GM12801 (cell line): ENCODE measurements at regions not wholly inside any gene's neighbourhood (a gene's known extent, or its start where the extent isn't known, plus 50 kb on each side); places are given as distances from the start of the nearest gene placed in this dataset.

ENCODE experiments used
- TF ChIP-seq, protein P1 (sequence below): IDR thresholded peaks from one replicate; pipeline ENCODE4 v1.5.1; 2011; ENCODE audit warnings: control low read depth; ENCODE audit not compliant: insufficient read length; ENCODE audit errors: extremely low read depth

DNA sequence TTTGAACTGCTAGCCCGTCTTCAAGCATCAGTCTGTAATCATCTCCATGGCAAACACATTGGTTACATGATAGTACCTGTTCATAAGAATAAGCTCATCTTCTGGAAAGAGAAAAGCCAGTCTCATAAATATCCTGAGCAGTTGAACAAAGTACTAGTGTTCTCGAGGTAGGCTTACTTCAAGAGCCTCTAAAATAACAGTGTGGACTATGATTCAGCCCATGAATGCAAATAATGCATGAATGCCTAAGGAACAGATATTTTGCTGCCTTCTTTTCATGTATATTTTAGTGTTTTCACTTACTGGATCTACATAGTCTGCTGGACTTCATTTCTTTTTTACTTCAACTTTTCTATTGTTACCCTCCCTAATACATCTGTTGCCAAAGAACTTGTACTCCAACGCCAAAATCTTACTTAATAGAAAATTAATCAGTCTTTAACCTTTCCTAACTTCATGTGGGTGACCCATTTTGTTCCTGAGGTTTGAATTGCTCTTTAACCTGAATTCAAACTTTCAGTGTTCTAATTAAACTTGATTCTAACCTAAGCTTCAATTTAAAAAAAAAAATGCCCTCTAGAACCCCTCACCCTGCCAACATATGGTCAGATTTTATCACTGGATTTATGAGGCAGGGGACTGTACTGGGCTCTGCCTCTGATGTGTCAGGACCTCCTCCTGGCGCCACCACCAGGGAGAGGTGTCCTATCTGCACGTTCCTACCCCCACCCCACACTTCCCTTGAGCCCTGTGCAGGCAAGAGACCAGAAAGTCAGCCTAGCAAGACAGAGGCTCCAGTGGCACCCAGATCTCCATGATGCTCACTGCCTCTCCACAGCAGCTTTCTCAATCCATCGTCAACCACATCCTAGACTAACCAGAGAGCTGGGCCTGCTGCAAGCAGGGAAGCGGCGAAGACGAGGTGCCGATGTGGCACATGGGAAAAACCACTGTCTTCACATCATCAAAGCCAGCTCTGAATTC, 264.7 kb upstream of the ID2 start:
- TF ChIP-seq, protein P1, sequence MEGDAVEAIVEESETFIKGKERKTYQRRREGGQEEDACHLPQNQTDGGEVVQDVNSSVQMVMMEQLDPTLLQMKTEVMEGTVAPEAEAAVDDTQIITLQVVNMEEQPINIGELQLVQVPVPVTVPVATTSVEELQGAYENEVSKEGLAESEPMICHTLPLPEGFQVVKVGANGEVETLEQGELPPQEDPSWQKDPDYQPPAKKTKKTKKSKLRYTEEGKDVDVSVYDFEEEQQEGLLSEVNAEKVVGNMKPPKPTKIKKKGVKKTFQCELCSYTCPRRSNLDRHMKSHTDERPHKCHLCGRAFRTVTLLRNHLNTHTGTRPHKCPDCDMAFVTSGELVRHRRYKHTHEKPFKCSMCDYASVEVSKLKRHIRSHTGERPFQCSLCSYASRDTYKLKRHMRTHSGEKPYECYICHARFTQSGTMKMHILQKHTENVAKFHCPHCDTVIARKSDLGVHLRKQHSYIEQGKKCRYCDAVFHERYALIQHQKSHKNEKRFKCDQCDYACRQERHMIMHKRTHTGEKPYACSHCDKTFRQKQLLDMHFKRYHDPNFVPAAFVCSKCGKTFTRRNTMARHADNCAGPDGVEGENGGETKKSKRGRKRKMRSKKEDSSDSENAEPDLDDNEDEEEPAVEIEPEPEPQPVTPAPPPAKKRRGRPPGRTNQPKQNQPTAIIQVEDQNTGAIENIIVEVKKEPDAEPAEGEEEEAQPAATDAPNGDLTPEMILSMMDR: no peak

DNA sequence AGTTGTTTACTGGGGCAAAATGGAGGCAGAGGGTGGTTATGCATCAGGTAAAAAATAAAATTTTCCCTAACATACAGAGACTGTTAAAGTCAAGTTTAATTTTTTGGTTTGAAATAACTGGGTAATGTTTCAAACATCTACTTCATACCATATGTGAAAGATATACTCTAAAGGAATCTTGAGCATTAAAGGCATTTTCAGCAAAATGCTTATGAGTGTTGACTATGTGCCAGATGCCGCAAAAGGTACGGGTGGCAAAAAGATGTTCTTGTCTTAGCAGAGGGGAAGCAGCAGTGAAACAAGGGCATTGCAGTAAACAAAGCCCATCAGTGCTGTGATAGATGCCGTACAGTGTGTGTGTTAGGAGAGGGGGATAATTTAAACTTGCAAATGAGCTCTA, 263.1 kb upstream of the ID2 start:
- TF ChIP-seq, protein P1: no peak

DNA sequence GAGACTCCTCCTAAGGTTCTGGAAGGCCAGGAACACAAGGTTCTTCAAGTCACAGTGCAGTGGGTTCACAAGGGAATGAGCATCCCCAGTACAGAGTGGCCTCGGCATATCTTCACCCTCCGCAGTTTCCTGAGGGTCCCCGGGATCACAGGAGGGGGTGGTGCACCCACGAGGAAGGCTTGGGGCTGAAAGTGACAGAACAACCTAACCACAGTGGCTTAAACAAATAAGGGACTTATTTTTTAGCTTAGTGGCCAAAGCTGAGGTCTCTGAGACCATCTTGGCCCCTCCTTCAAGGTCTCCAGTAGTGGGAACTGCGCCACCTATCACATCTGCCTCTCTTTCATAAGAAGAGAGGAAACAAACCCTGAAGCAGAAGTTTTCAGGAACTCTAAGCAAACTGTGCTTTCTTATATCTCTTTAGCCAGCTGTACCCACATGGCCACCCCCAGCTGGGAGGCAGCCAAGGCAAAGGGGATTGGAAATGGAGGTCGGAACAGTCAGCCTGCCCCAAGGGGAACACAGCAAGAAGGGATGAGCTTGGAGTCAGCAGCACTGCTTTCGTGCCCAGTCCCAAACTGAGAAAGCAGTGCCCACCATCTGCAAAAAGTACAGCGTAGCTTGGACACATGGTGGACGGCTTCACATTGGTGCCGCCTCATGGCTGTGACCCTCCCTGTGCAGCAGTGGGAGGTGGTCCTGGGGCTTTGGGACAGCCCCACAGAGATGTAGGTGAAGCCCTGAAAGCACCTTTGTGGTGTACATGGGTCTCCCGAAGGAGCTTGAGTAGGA, 260.0 kb upstream of the ID2 start:
- TF ChIP-seq, protein P1: no peak

DNA sequence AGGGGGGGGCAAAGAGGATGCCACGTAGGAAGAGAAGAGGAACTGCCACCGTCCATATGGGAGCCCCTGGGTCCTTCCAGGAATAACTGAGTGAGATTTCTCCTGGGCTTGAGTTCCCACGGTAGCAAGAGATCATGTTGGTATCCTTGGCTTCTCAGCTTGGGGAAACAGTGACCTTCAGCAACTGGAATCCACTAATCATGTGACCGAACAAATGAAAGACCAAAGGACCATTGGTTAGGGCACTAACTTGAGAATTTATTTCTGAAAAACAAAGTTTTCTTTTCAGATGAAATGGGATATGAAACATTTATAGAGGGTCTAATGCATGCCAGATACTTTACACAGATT, 259.4 kb upstream of the ID2 start:
- TF ChIP-seq, protein P1: no peak

DNA sequence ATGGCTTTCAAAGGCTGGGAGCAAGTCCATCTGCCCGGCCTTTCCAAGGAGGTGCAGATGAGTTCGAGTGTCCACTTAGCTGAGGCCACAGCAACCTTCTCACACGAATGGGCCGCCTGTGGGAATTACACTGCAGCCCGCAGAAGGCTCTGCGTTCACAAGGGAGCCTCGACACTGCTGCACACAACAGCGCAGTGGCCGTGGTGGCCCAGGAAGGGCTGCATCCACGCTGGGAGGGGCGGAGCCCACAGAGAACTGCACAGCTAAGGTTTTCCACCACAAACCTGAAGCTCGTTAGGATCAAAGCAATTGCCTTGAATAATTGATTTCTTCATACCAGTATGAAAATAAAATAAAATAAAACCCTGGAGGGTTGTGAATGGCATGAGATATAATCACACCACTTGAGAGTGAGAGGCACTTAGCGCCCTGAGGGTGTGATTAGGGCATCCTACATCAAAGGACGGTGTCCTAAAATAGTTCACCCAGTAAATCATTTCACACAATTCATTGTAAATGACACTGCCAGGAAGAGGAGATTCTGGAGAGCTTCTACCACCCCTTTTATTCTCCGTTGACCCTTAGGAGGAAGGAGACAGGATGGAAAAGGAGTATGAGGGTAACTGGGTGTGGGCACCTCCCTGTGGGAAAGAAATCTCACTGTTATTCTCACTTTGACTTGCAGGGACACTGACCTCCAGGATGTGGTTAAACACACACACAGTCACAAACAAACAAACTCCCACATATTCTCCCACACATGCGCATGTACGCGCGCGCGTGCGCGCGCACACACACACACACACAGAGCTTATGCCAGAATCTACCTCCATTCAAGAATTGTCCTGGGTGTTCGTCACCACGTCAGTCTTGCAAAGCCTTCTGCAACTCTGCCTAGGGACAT, 256.6 kb upstream of the ID2 start:
- TF ChIP-seq, protein P1: no peak

DNA sequence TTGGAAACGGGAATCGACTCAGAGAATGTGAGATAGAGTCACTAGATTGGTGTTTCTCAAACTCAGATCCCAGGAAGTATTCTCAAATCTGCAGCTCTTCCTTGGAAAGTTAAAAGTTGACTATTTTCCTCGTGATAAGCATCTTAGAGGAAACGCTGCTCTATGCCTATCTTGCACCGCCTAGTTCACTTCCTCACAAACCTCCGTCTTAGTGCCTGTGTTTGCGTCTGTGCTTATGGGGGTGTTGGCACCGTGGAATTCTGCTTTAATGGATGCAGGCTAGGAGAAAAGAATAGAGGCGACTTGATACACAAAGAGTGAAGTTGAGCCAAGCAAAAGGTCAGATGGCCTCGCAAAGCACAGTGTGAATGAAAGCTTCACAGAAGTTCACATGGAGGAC, 255.3 kb upstream of the ID2 start:
- TF ChIP-seq, protein P1: no peak
